ENCODE measurements at regions not wholly inside any gene's neighbourhood (a gene's known extent, or its start where the extent isn't known, plus 50 kb on each side); places are given as distances from the start of the nearest gene placed in this dataset. TPM values are rescaled to one million over a fixed set of nuclear protein-coding genes. Genes with fewer than 3 reads are reported as not detected.

Small RNAs in the stretch of these regions (microRNA-seq; reads per million reads assigned to microRNA genes)
- gene RNU6-1270P (ENCODE audit: insufficient read depth, insufficient read length), result not detected

Small RNAs in the stretch of these regions (small RNA-seq; reads per million reads assigned to genes)
- gene RNU6-1270P, result 0 reads per million in 5 experiments
